GM23338 (cell line): ENCODE measurements at regions not wholly inside any gene's neighbourhood (a gene's known extent, or its start where the extent isn't known, plus 50 kb on each side); places are given as distances from the start of the nearest gene placed in this dataset.

Source experiments
- EZH2 ChIP-seq: fragments of 200-600 bp; sonication (generic); IDR thresholded peaks from one replicate; pipeline ENCODE4 v1.8.0; 2017; ENCODE audit warnings: antibody characterized with exemption, mild to moderate bottlenecking, low read depth; ENCODE audit not compliant: unreplicated experiment
- EZH2phosphoT487 ChIP-seq: fragments of 200-600 bp; sonication (generic); IDR thresholded peaks from one replicate; pipeline ENCODE4 v1.8.1; 2018; ENCODE audit warnings: antibody characterized with exemption; ENCODE audit not compliant: unreplicated experiment
- POLR2AphosphoS5 ChIP-seq: IDR thresholded peaks from 2 replicates; pipeline ENCODE4 v1.6.1; 2016; ENCODE audit warnings: antibody characterized with exemption, low read depth
- TF ChIP-seq, protein P1 (sequence below), 2 experiments: fragments of 200-600 bp in 1 of 2; sonication (generic) in 1 of 2; conservative IDR thresholded peaks; 2 replicates each; pipeline versions ENCODE4 v1.5.1 to v1.6.1; 2016 to 2017; ENCODE audit warnings: antibody characterized with exemption in 2 of 2, low read depth in 2 of 2, mild to moderate bottlenecking in 2 of 2, moderate library complexity in 1 of 2
- TF ChIP-seq, protein P2 (sequence below): IDR thresholded peaks from one replicate; pipeline ENCODE4 v1.6.1; 2018; ENCODE audit warnings: antibody characterized with exemption; ENCODE audit not compliant: unreplicated experiment

DNA sequence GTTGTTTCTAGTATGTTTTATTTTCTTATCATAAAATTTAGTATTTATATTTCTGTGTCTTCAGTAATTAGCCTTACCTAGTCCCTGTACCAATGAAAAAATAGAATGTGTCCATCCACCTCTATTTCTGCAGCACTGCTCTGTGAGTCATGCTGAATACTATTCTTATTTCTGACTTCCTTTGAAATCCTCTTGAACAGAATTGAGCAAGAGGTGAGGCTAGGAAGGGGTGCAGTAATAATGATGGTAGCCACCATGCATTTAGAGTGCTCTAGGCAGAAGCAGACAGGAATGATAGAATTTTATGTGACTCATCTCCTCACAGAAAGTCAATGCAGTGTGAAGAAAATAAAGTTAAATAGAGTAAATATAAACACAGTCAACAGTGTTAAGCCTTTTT, 60.0 kb downstream of the OR10A6 start:
- TF ChIP-seq, protein P1, sequence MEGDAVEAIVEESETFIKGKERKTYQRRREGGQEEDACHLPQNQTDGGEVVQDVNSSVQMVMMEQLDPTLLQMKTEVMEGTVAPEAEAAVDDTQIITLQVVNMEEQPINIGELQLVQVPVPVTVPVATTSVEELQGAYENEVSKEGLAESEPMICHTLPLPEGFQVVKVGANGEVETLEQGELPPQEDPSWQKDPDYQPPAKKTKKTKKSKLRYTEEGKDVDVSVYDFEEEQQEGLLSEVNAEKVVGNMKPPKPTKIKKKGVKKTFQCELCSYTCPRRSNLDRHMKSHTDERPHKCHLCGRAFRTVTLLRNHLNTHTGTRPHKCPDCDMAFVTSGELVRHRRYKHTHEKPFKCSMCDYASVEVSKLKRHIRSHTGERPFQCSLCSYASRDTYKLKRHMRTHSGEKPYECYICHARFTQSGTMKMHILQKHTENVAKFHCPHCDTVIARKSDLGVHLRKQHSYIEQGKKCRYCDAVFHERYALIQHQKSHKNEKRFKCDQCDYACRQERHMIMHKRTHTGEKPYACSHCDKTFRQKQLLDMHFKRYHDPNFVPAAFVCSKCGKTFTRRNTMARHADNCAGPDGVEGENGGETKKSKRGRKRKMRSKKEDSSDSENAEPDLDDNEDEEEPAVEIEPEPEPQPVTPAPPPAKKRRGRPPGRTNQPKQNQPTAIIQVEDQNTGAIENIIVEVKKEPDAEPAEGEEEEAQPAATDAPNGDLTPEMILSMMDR (conservative IDR thresholded peaks at IDR 0.05; ENCODE audit: low read depth in 2 of 2): no peak
- TF ChIP-seq EZH2 (no peak), EZH2phosphoT487 (no peak), POLR2AphosphoS5 (no peak)
- TF ChIP-seq, protein P2, sequence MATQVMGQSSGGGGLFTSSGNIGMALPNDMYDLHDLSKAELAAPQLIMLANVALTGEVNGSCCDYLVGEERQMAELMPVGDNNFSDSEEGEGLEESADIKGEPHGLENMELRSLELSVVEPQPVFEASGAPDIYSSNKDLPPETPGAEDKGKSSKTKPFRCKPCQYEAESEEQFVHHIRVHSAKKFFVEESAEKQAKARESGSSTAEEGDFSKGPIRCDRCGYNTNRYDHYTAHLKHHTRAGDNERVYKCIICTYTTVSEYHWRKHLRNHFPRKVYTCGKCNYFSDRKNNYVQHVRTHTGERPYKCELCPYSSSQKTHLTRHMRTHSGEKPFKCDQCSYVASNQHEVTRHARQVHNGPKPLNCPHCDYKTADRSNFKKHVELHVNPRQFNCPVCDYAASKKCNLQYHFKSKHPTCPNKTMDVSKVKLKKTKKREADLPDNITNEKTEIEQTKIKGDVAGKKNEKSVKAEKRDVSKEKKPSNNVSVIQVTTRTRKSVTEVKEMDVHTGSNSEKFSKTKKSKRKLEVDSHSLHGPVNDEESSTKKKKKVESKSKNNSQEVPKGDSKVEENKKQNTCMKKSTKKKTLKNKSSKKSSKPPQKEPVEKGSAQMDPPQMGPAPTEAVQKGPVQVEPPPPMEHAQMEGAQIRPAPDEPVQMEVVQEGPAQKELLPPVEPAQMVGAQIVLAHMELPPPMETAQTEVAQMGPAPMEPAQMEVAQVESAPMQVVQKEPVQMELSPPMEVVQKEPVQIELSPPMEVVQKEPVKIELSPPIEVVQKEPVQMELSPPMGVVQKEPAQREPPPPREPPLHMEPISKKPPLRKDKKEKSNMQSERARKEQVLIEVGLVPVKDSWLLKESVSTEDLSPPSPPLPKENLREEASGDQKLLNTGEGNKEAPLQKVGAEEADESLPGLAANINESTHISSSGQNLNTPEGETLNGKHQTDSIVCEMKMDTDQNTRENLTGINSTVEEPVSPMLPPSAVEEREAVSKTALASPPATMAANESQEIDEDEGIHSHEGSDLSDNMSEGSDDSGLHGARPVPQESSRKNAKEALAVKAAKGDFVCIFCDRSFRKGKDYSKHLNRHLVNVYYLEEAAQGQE: no peak
